ENCODE measurements at regions not wholly inside any gene's neighbourhood (a gene's known extent, or its start where the extent isn't known, plus 50 kb on each side); places are given as distances from the start of the nearest gene placed in this dataset.

DNA sequence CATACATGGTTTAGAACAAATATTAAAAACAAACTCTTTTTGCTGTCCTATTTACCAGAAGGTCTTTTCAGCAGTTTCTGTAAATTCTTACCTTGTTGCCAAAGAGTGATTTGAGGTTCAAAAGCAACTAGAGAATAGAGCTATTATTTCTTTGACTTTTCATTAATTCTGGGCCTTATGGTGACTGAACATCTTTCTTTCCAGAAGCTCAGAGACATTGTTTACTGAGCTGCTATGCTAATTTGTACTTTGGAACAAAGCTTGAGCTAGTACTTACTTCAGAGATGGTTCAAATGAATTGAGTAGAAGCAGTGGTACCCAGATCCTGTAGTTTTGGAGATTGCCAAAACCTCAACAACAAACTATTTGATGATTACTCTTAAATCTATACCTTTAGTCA lies 331.2 kb downstream of the SPRY2 start (continued):
- TF ChIP-seq, protein P1, sequence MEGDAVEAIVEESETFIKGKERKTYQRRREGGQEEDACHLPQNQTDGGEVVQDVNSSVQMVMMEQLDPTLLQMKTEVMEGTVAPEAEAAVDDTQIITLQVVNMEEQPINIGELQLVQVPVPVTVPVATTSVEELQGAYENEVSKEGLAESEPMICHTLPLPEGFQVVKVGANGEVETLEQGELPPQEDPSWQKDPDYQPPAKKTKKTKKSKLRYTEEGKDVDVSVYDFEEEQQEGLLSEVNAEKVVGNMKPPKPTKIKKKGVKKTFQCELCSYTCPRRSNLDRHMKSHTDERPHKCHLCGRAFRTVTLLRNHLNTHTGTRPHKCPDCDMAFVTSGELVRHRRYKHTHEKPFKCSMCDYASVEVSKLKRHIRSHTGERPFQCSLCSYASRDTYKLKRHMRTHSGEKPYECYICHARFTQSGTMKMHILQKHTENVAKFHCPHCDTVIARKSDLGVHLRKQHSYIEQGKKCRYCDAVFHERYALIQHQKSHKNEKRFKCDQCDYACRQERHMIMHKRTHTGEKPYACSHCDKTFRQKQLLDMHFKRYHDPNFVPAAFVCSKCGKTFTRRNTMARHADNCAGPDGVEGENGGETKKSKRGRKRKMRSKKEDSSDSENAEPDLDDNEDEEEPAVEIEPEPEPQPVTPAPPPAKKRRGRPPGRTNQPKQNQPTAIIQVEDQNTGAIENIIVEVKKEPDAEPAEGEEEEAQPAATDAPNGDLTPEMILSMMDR (IDR thresholded peaks at IDR 0.05 in 2 of 3, conservative IDR thresholded peaks at IDR 0.05 in 1 of 3; ENCODE audit: borderline replicate concordance in 1 of 3, insufficient read depth in 1 of 3, low read depth in 2 of 3, low read length in 2 of 3) = no peak
- no peak for TF ChIP-seq POLR2A (IDR thresholded peaks at IDR 0.05; ENCODE audit: borderline replicate concordance, extremely low read depth, insufficient read depth, insufficient read length)
- no peak for TF ChIP-seq ZNF274 (IDR thresholded peaks at IDR 0.05; ENCODE audit: low read depth, low read length)
- TF ChIP-seq SIN3A (IDR thresholded peaks at IDR 0.05; ENCODE audit: low read depth) = no peak
- no peak for TF ChIP-seq SP1 (IDR thresholded peaks at IDR 0.05; ENCODE audit: low read depth)
- TF ChIP-seq POLR2AphosphoS5 (IDR thresholded peaks at IDR 0.05; ENCODE audit: low read depth, low read length) = no peak

DNA sequence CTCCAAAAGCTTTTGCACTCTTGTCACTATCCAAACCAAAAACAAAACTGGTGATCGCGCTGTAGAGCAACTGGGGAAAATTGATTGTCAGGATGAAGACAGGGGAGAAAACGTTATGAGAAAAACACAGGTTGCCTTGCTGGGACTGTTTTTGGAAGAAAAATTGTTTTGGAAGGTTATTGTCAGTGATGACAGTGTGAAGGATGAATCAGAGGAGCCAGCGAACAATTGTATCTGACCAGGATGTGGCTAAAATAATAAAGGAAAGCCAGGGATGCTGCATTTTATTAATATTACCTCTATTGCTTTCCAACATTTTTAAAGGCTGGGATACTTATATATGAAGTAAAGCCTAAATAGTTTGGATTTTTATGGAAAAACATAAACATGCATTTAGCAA lies 334.0 kb downstream of the SPRY2 start:
- no peaks in the 10 kb centered on the region for H3K36me3 ChIP-seq (ENCODE audit: control insufficient read depth in 1 of 2, insufficient read depth in 2 of 2, low read length in 2 of 2)
- no peak overlapping the region for H3K27ac ChIP-seq (ENCODE audit: low read depth, low read length)
- RAD21 ChIA-PET (ENCODE audit: low non-redundant PET in 1 of 2, low total read pairs in 2 of 2, uncharacterized antibody in 2 of 2, unreplicated experiment in 2 of 2) = no interaction called here
- H3K9me2 ChIP-seq (ENCODE audit: insufficient read depth) = no peaks in the 10 kb centered on the region
- DNase-seq (ENCODE audit: low read depth, low spot score) (no peak), ATAC-seq (no peak)
- no peak overlapping the region for H2AFZ ChIP-seq (ENCODE audit: low read depth, low read length, poor library complexity, severe bottlenecking)
- H3K9me3 ChIP-seq (ENCODE audit: control insufficient read depth in 1 of 2, insufficient read depth in 1 of 2, low read depth in 1 of 2, low read length in 2 of 2) = no peaks in the 10 kb centered on the region; a peak in 1 of 4 replicates
- CTCF ChIA-PET = no interaction called here
- intact Hi-C loops (cut with micrococcal nuclease) = no loop called here
- H4K20me1 ChIP-seq (ENCODE audit: insufficient read depth) = no peaks in the 10 kb centered on the region
- H3K79me2 ChIP-seq (ENCODE audit: insufficient read depth, low read length) = no peaks in the 10 kb centered on the region
- H3K4me3 ChIP-seq (replicated peaks in 1 of 2; ENCODE audit: low read depth in 1 of 2, low read length in 2 of 2) = no peak overlapping the region
- no TSS peak for BruUV-seq (replicated peaks)
- no peaks in the 10 kb centered on the region for H3K27me3 ChIP-seq (ENCODE audit: insufficient read depth, low read length)
- no peak overlapping the region for H3K4me2 ChIP-seq (ENCODE audit: low read length)
- POLR2A ChIA-PET = no interaction called here
- H3K4me1 ChIP-seq (ENCODE audit: control insufficient read depth in 1 of 2, insufficient read depth in 2 of 2, low read length in 2 of 2) = no peaks in the 10 kb centered on the region
- no peak overlapping the region for H3K9ac ChIP-seq (ENCODE audit: low read length)
- TF ChIP-seq ZNF274 (IDR thresholded peaks at IDR 0.05; ENCODE audit: low read depth, low read length) = no peak
- no peak for TF ChIP-seq JUND (IDR thresholded peaks at IDR 0.05)
- no peak for TF ChIP-seq CEBPB (IDR thresholded peaks at IDR 0.05; ENCODE audit: low read depth)
- no peak for TF ChIP-seq SRF (IDR thresholded peaks at IDR 0.05; ENCODE audit: low read depth)
- no peak for TF ChIP-seq ELF1 (IDR thresholded peaks at IDR 0.05; ENCODE audit: borderline replicate concordance, low read depth)
- TF ChIP-seq, protein P2, sequence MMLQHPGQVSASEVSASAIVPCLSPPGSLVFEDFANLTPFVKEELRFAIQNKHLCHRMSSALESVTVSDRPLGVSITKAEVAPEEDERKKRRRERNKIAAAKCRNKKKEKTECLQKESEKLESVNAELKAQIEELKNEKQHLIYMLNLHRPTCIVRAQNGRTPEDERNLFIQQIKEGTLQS (IDR thresholded peaks at IDR 0.05) = no peak
- no peak for TF ChIP-seq CBX3 (IDR thresholded peaks at IDR 0.05; ENCODE audit: low read depth)
- no peak for TF ChIP-seq SIN3A (IDR thresholded peaks at IDR 0.05; ENCODE audit: low read depth)
- TF ChIP-seq, protein P1 (IDR thresholded peaks at IDR 0.05 in 2 of 3, conservative IDR thresholded peaks at IDR 0.05 in 1 of 3; ENCODE audit: borderline replicate concordance in 1 of 3, insufficient read depth in 1 of 3, low read depth in 2 of 3, low read length in 2 of 3) = no peak
- TF ChIP-seq POLR2A (IDR thresholded peaks at IDR 0.05; ENCODE audit: borderline replicate concordance, extremely low read depth, insufficient read depth, insufficient read length) = no peak
- TF ChIP-seq EZH2 (IDR thresholded peaks at IDR 0.05) = no peak
- no peak for TF ChIP-seq RAD21 (IDR thresholded peaks at IDR 0.05; ENCODE audit: low read depth)
- TF ChIP-seq, protein P3, sequence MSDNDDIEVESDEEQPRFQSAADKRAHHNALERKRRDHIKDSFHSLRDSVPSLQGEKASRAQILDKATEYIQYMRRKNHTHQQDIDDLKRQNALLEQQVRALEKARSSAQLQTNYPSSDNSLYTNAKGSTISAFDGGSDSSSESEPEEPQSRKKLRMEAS (IDR thresholded peaks at IDR 0.05) = no peak
- no peak for TF ChIP-seq YY1 (IDR thresholded peaks at IDR 0.05; ENCODE audit: extremely low read depth, insufficient replicate concordance, low read depth, low read length)
- no peak for TF ChIP-seq EGR1 (IDR thresholded peaks at IDR 0.05; ENCODE audit: low read depth)
- TF ChIP-seq POLR2AphosphoS5 (IDR thresholded peaks at IDR 0.05; ENCODE audit: low read depth, low read length) = no peak
- TF ChIP-seq, protein P4, sequence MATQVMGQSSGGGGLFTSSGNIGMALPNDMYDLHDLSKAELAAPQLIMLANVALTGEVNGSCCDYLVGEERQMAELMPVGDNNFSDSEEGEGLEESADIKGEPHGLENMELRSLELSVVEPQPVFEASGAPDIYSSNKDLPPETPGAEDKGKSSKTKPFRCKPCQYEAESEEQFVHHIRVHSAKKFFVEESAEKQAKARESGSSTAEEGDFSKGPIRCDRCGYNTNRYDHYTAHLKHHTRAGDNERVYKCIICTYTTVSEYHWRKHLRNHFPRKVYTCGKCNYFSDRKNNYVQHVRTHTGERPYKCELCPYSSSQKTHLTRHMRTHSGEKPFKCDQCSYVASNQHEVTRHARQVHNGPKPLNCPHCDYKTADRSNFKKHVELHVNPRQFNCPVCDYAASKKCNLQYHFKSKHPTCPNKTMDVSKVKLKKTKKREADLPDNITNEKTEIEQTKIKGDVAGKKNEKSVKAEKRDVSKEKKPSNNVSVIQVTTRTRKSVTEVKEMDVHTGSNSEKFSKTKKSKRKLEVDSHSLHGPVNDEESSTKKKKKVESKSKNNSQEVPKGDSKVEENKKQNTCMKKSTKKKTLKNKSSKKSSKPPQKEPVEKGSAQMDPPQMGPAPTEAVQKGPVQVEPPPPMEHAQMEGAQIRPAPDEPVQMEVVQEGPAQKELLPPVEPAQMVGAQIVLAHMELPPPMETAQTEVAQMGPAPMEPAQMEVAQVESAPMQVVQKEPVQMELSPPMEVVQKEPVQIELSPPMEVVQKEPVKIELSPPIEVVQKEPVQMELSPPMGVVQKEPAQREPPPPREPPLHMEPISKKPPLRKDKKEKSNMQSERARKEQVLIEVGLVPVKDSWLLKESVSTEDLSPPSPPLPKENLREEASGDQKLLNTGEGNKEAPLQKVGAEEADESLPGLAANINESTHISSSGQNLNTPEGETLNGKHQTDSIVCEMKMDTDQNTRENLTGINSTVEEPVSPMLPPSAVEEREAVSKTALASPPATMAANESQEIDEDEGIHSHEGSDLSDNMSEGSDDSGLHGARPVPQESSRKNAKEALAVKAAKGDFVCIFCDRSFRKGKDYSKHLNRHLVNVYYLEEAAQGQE (IDR thresholded peaks at IDR 0.05; ENCODE audit: low read depth) = no peak
